ENCODE measurements at regions not wholly inside any gene's neighbourhood (a gene's known extent, or its start where the extent isn't known, plus 50 kb on each side); places are given as distances from the start of the nearest gene placed in this dataset.

DNA sequence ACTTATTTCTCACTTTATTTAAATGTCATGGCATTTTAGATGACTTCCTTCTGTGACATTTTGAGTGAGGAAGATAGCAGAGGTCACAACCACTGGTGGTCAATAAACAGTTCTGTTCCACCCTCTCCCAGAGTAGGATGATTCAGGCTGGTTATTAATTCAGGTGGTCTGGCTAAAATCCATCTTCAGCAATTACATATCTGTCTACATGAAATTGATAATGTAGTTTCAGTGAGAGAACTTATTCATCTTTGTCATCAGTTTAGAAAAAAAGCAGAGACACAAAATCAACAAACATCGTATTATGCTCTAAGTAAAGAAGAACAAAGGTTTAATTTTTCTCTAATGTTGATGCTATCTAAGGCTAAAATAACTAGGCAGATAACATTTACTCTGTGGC, 525.5 kb downstream of the TENT5A start:
- H3K27me3 ChIP-seq: no peaks in the 10 kb centered on the region

DNA sequence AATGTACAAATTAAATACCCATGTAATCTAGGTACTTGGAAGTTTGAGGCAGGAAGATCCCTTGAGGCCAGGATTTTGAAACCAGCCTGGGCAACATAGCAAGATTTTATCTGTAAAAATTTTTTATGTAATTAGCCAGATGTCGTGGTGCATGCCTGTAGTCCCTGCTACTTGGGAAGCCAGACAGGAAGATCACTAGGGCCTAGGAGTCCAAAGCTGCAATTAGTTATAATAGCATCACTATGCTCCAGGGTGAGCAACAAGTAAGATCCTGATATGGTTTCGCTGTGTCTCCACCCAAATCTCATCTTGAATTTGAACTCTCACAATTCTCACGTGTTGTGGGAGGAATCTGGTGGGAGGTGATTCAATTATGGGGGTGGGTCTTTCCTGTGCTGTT, 535.8 kb downstream of the TENT5A start:
- Histone ChIP-seq H4K20me1 (no peaks in the 10 kb centered on the region), H3K9me3 (replicated peaks in 1 of 11) (no peaks in the 10 kb centered on the region), H3K27ac (no peak overlapping the region), H3K4me3 (no peak overlapping the region), H3K27me3 (no peaks in the 10 kb centered on the region), H3K4me1 (no peaks in the 10 kb centered on the region), H3K4me2 (no peak overlapping the region), H3K36me3 (no peaks in the 10 kb centered on the region), H3K9ac (no peak overlapping the region)
- TF ChIP-seq Cebpa-rat (IDR thresholded peaks at IDR 0.05): no peak

More for the DNA sequence above, 525.5 kb downstream of the TENT5A start:
- no peak for TF ChIP-seq Cebpa-rat (IDR thresholded peaks at IDR 0.05)
- Histone ChIP-seq H4K20me1 (no peaks in the 10 kb centered on the region), H3K4me1 (no peaks in the 10 kb centered on the region), H3K4me3 (no peak overlapping the region), H3K4me2 (no peak overlapping the region), H3K27ac (no peak overlapping the region), H3K36me3 (no peaks in the 10 kb centered on the region), H3K9me3 (replicated peaks in 1 of 11) (no peaks in the 10 kb centered on the region), H3K9ac (no peak overlapping the region)

DNA sequence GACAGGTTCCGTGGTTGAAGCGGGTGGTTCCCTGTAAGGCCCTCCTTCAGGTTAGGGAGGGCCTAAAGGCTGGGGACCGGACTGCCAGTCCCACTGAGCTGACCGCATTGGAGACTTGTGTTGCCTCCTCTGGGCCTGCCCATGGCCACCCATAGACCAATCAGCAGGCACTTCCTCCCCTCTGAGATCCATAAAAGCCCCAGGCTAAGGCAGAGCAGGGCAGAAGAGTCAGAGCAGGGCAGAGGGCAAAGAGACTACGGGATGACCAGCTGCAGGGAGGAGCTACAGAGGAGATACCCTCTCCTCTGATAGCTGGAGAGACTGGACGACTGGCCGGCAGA, 537.4 kb downstream of the TENT5A start:
- no peaks in the 10 kb centered on the region for H3K4me1 ChIP-seq
- H3K9me3 ChIP-seq (replicated peaks in 1 of 11): no peaks in the 10 kb centered on the region
- no peak overlapping the region for H3K9ac ChIP-seq
- H3K36me3 ChIP-seq: no peaks in the 10 kb centered on the region
- no peak overlapping the region for H3K4me3 ChIP-seq
- H3K27me3 ChIP-seq: no peaks in the 10 kb centered on the region
- no peak overlapping the region for H3K27ac ChIP-seq
- H3K4me2 ChIP-seq: no peak overlapping the region
- TF ChIP-seq Cebpa-rat (IDR thresholded peaks at IDR 0.05): no peak
- no peaks in the 10 kb centered on the region for H4K20me1 ChIP-seq

DNA sequence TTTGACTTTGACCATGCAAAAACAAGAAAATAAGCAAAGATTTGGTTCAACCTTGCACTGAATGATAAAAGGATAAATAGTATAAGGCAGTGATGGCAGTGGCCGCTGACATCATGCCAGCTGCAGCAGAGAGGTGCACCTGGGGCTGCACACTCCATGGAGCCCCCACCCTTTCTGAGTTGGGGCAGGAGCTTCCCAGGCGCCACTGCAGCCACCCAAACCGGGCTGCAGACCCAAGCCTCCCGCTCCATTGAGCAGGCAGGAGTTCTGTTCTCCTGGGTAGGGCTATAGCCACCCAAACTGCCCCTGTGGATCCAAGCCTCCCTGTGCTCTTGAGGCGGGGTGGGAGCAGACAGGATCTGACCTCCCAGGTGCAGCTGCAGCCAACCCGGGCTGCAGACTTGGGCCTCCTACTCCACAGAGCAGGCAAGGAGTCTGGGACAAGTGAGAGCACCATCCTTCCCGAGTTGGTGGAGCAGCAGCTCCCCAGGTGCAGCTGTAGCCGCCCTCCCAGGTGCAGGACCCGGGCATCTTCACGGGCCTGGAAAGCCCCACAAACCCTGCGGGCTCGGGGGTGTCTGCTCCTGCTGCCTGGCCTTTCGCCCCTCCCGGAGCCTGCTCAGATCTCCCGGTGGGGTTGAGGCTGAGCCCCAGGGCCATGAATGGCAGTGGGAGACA, 537.9 kb downstream of the TENT5A start:
- TF ChIP-seq Cebpa-rat (IDR thresholded peaks at IDR 0.05): no peak
- Histone ChIP-seq H3K27ac (no peak overlapping the region), H3K4me2 (no peak overlapping the region), H3K9ac (no peak overlapping the region), H4K20me1 (no peaks in the 10 kb centered on the region), H3K36me3 (no peaks in the 10 kb centered on the region), H3K27me3 (no peaks in the 10 kb centered on the region), H3K4me3 (no peak overlapping the region), H3K4me1 (no peaks in the 10 kb centered on the region), H3K9me3 (replicated peaks in 1 of 11) (no peaks in the 10 kb centered on the region)

DNA sequence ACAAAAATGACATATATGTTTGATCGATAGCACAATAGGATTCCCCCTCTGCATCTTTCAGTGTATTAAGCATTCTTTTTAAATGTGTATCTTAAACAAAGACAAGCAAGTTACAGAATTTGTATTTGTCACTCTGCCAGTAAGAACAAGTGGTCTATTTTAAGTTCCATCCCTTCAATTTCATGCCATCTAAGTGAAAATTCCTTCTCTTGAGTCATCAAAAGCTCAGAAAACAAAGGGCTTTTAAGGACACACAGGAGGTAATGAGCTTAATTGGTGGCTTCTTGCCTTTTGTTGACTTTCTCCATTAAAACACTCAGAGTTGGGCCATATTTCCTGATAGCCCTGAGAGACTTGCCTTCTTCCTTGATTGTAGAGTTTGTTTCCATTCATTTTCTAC, 547.8 kb downstream of the TENT5A start:
- Histone ChIP-seq H3K4me1 (no peaks in the 10 kb centered on the region), H3K36me3 (no peaks in the 10 kb centered on the region), H3K4me2 (no peak overlapping the region), H3K27ac (no peak overlapping the region), H3K9ac (no peak overlapping the region), H4K20me1 (no peaks in the 10 kb centered on the region), H3K4me3 (no peak overlapping the region), H3K27me3 (no peaks in the 10 kb centered on the region), H3K9me3 (replicated peaks in 1 of 11) (peaks cover 0 to 12% (median 8%) of the 10 kb centered on the region in 11 experiments; a peak in 12 of 22 replicates)
- TF ChIP-seq Cebpa-rat (IDR thresholded peaks at IDR 0.05): no peak

DNA sequence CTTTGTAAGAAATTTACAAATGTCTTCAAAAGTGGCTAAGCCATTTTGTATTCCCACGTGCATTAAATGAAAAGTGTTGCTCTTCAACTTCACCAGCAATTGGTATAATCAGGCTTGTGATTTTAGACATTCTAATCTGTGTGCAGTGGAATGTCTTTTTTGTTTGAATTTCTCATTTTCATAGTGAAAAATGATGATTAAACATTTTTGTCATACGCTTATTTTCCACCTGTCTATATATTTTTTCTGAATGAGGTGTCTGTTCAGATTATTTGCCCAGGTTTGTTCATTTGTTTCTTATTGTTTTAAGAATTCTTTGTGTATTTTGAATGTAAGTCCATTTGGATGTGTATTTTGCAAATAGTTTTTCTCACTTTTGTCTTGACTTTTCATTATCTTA, 558.1 kb downstream of the TENT5A start:
- Histone ChIP-seq H3K36me3 (no peaks in the 10 kb centered on the region), H3K9me3 (replicated peaks in 1 of 11) (no peaks in the 10 kb centered on the region), H4K20me1 (no peaks in the 10 kb centered on the region), H3K9ac (no peak overlapping the region), H3K27ac (no peak overlapping the region), H3K4me2 (no peak overlapping the region), H3K27me3 (no peaks in the 10 kb centered on the region), H3K4me3 (no peak overlapping the region), H3K4me1 (no peaks in the 10 kb centered on the region)
- TF ChIP-seq Cebpa-rat (IDR thresholded peaks at IDR 0.05): no peak

DNA sequence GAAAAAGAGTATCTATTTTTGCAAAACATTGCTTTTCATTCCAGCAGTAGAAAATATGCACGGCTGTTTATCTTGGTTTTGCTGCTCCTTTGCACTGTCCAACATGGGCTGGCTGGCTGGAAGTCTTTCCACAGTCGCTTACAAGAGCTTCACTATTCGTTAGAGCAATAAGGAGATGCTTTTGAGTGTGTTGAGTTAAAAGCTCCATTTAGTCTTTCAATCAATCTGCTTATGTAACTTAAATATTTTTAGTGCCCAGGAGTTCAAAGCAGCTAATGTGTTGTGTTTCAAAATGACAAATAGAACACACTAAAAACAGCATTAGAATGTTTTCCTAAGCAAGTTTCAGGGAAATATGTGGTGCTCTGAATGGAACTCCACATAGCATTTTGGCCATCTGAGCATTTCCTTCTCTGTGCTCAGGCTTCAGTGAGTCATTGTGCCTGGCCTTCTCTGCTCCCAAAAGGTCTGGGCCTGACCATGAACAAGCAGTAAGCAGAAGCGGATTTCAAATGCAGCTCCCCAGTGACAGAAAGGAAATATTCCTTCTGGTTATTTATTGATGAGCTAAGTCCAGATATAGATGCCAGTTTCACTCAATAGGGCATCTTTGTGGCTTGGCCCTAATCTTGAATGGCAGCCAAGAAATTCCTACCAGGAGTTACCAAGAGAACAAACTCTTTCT, 580.3 kb downstream of the TENT5A start:
- Histone ChIP-seq H3K4me3 (no peak overlapping the region), H3K27ac (no peak overlapping the region), H3K4me1 (no peaks in the 10 kb centered on the region), H3K9ac (no peak overlapping the region), H3K27me3 (no peaks in the 10 kb centered on the region), H3K36me3 (no peaks in the 10 kb centered on the region), H3K4me2 (no peak overlapping the region), H3K9me3 (replicated peaks in 1 of 11) (no peaks in the 10 kb centered on the region), H4K20me1 (no peaks in the 10 kb centered on the region)
- no peak for TF ChIP-seq Cebpa-rat (IDR thresholded peaks at IDR 0.05)

DNA sequence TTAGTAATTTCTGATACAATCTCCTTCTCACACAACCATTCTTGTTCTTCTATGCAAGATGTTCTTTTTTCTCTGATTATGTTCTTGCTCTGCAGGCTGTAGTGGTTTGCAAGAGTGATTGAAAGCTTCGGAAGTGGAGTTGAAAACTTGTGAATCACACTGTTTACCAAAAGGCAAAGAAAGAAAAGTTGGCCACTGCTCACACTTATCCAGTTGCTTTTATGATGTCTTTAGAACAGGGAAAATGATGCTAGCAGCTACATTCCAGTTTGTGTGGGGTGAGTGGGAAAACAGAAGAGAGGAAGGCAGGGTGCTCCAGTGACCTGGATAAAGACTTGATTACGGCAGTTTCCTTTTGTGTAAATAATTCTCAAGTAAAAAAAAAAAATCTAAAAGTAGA, 583.3 kb downstream of the TENT5A start:
- no peak overlapping the region for H3K4me2 ChIP-seq
- H4K20me1 ChIP-seq: no peaks in the 10 kb centered on the region
- TF ChIP-seq Cebpa-rat (IDR thresholded peaks at IDR 0.05): no peak

DNA sequence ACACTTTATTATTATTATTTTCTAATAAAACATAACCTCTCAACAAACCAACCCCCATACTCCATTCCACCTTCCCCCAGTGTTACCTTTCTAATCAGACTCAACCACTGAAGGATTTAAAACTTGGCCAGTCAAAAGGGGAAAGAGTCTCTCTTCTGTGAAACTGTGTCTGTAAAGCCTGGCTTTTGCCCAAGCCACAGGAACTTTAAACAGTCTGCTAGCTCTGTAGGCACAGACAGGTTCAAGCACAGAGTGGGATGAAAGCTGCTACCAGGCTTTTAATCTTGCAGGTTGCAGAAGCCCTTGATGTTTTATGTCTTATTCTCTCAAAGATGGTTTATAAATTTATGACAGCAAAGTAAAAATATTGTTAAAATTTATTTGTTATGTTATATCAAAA, 585.7 kb downstream of the TENT5A start:
- Histone ChIP-seq H3K4me2 (no peak overlapping the region), H3K27ac (no peak overlapping the region), H3K9me3 (replicated peaks in 1 of 11) (no peaks in the 10 kb centered on the region), H3K9ac (no peak overlapping the region), H4K20me1 (no peaks in the 10 kb centered on the region), H3K27me3 (no peaks in the 10 kb centered on the region), H3K4me3 (no peak overlapping the region), H3K36me3 (no peaks in the 10 kb centered on the region), H3K4me1 (no peaks in the 10 kb centered on the region)
- TF ChIP-seq Cebpa-rat (IDR thresholded peaks at IDR 0.05): no peak

More for the DNA sequence above, 583.3 kb downstream of the TENT5A start:
- no peaks in the 10 kb centered on the region for H3K36me3 ChIP-seq
- H3K9me3 ChIP-seq (replicated peaks in 1 of 11): no peaks in the 10 kb centered on the region
- H3K4me3 ChIP-seq: no peak overlapping the region
- no peaks in the 10 kb centered on the region for H3K27me3 ChIP-seq
- H3K9ac ChIP-seq: no peak overlapping the region
- H3K27ac ChIP-seq: no peak overlapping the region
- no peaks in the 10 kb centered on the region for H3K4me1 ChIP-seq

DNA sequence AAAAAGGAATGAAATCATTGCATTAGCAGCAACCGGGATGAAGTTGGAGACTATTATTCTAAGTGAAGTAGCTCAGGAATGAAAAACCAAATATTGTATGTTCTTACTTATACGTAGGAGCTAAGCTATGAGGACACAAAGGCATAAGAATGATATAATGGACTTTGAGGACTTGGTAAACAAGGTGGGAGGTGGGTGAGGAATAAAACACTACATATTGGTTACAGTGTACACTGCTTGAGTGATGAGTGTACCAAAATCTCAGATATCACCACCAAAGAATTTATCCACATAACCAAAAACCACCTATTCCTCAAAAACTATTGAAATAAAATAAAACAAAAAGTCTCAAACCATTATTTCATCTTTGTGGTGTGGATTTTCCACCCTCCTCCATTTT, 593.5 kb downstream of the TENT5A start:
- H3K9ac ChIP-seq: no peak overlapping the region
- H3K4me3 ChIP-seq: no peak overlapping the region
- no peak overlapping the region for H3K27ac ChIP-seq
- no peaks in the 10 kb centered on the region for H4K20me1 ChIP-seq
- H3K4me1 ChIP-seq: no peaks in the 10 kb centered on the region
- H3K36me3 ChIP-seq: no peaks in the 10 kb centered on the region
- no peaks in the 10 kb centered on the region for H3K9me3 ChIP-seq (replicated peaks in 1 of 11)
- no peak for TF ChIP-seq Cebpa-rat (IDR thresholded peaks at IDR 0.05)
- no peak overlapping the region for H3K4me2 ChIP-seq
- H3K27me3 ChIP-seq: no peaks in the 10 kb centered on the region
